ENCODE measurements at regions not wholly inside any gene's neighbourhood (a gene's known extent, or its start where the extent isn't known, plus 50 kb on each side); places are given as distances from the start of the nearest gene placed in this dataset.
"Not testable (repeated sequence)": the region's sequence is repeated elsewhere in the genome, so short reads cannot be mapped to it uniquely, and the experiment has no call there.

DNA sequence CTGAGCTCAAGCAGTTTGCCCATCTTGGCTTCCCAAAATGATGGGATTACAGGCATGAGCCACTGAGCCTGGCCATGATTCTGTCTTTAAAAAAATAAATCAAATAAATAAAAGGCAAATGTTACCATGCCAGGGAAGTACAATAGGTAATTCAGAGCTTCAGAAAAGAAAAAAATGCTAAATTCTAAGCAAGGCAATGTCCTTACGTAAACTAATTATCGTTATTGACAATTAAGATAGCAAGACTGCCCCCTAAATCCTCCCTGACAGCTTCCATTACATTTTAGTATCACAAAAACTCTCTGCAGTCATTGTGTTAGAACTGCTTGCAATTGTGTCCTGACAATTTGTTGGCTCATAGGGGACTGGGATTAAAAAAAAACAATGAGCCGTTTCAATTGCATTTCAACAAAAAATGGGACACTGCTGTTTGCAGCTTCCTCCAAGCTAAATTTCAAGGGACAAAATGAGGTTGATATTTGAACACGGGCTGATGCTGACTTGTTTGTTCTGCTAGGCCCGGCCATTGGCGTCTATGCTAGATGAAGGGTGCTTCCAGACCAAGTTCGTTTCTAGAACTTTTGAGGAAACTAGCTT is 88.9 kb downstream of the MOGAT1 start:
- DNase-seq = no peak
- ATAC-seq = no peak

GRCh38 chr2:222761888-222762287 is 90.4 kb downstream of the MOGAT1 start:
- H3K4me3 ChIP-seq = no peak overlapping the region
- intact Hi-C loops (cut with DNase I) = no loop called here
- TF ChIP-seq CTCF (IDR thresholded peaks at IDR 0.05) (no peak), POLR2A (IDR thresholded peaks at IDR 0.05) (no peak)
- no peaks in the 10 kb centered on the region for H3K36me3 ChIP-seq
- 85% methylated on average over 3 of the region's 3 CpGs for WGBS (ENCODE audit: insufficient coverage, low coverage, low lambda C conversion rate, missing lambda C conversion rate)
- ATAC-seq (no peak), DNase-seq (no peak)
- peaks cover 0 to 8% (median 0%) of the 10 kb centered on the region in 4 donors for H3K4me1 ChIP-seq
- no peaks in the 10 kb centered on the region for H3K27me3 ChIP-seq
- no peaks in the 10 kb centered on the region for H3K9me3 ChIP-seq
- H3K27ac ChIP-seq = no peak overlapping the region

More for the DNA sequence above, 88.9 kb downstream of the MOGAT1 start:
- Histone ChIP-seq H3K9me3 (no peaks in the 10 kb centered on the region), H3K27me3 (no peaks in the 10 kb centered on the region), H3K36me3 (no peaks in the 10 kb centered on the region), H3K27ac (no peak overlapping the region), H3K4me3 (no peak overlapping the region), H3K4me1 (peaks cover 0 to 8% (median 0%) of the 10 kb centered on the region in 4 donors)
- TF ChIP-seq POLR2A (IDR thresholded peaks at IDR 0.05) (no peak), CTCF (IDR thresholded peaks at IDR 0.05) (no peak)
- intact Hi-C loops (cut with DNase I) = no loop called here
- 99% methylated on average over 6 of the region's 7 CpGs for WGBS (ENCODE audit: insufficient coverage, low coverage, low lambda C conversion rate, missing lambda C conversion rate)

DNA sequence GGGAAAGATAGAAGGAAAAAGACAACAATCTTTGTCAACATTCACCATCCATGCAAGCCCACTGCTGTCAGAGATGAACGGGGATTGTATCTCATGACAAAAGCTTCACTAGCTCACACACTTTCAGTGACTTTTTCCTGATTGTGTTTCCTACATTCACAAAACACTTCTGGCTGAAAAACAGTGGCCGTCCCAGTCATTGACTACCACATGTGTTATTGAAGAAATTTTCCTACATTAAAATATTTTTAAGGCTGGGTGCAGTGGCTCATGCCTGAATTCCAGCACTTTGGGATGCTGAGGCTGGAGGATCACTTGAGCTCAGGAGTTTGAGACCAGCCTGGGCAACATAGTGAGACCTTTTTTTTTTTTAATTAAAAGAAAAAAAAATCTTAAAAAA is 90.9 kb downstream of the MOGAT1 start:
- Histone ChIP-seq H3K27me3 (no peaks in the 10 kb centered on the region), H3K4me3 (no peak overlapping the region), H3K4me1 (peaks cover 0 to 8% (median 0%) of the 10 kb centered on the region in 4 donors), H3K9me3 (no peaks in the 10 kb centered on the region), H3K27ac (no peak overlapping the region), H3K36me3 (no peaks in the 10 kb centered on the region)
- DNase-seq (no peak), ATAC-seq (no peak)
- intact Hi-C loops (cut with DNase I) = no loop called here
- 57% methylated on average over 2 of the region's 2 CpGs for WGBS (ENCODE audit: insufficient coverage, low coverage, low lambda C conversion rate, missing lambda C conversion rate)
- no peak for TF ChIP-seq POLR2A (IDR thresholded peaks at IDR 0.05)

DNA sequence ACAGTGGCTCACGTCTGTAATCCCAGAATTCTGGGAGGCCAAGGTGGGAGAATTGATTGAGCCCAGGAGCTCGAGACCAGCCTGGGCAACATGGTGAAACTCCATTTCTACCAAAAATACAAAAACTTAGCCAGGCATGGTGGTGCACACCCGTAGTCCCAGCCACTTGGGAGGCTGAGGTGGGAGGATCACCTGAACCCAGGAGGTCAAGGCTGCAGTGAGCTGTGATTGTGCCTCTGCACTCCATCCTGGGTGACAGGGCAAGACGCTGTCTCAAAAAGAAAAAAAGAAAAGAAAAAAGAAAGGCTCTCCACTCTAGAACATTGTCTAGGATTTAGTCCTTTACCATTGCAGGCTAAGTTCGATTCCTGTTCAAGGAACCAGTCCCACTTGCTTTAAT is 94.4 kb downstream of the MOGAT1 start:
- H3K9me3 ChIP-seq; DNase-seq; H3K4me1 ChIP-seq; H3K27me3 ChIP-seq; H3K4me3 ChIP-seq; intact Hi-C loops (cut with DNase I); H3K36me3 ChIP-seq; ATAC-seq; H3K27ac ChIP-seq: not testable (repeated sequence)
- WGBS (ENCODE audit: insufficient coverage, low coverage, low lambda C conversion rate, missing lambda C conversion rate) = 89% methylated on average over 3 of the region's 5 CpGs

- DNase-seq; H3K27ac ChIP-seq; H3K27me3 ChIP-seq; intact Hi-C loops (cut with DNase I); ATAC-seq; H3K36me3 ChIP-seq; H3K9me3 ChIP-seq; H3K4me3 ChIP-seq; H3K4me1 ChIP-seq: not testable (repeated sequence)
- whole genome bisulfite sequencing (ENCODE audit: insufficient coverage, low coverage, low lambda C conversion rate, missing lambda C conversion rate) = 85% methylated on average over 6 of the region's 6 CpGs
Measured at GRCh38 chr2:222768019-222768418, 92.8 kb upstream of the ACSL3 start.

- DNase-seq = no peak
- no peak for TF ChIP-seq CTCF (IDR thresholded peaks at IDR 0.05)
- TF ChIP-seq POLR2A (IDR thresholded peaks at IDR 0.05) = no peak
- no peaks in the 10 kb centered on the region for H3K9me3 ChIP-seq
- 91% methylated on average over 5 of the region's 5 CpGs for WGBS (ENCODE audit: insufficient coverage, low coverage, low lambda C conversion rate, missing lambda C conversion rate)
- H3K4me1 ChIP-seq = no peaks in the 10 kb centered on the region
- H3K36me3 ChIP-seq = no peaks in the 10 kb centered on the region
- intact Hi-C loops (cut with DNase I) = no loop called here
- no peak overlapping the region for H3K27ac ChIP-seq
- H3K4me3 ChIP-seq = no peak overlapping the region
- ATAC-seq = no peak
- H3K27me3 ChIP-seq = no peaks in the 10 kb centered on the region
Measured at GRCh38 chr2:222769446-222769845, 91.4 kb upstream of the ACSL3 start.

All from right lobe of liver (tissue), 6 donors.